LNCaP clone FGC (cell line): ENCODE measurements at regions not wholly inside any gene's neighbourhood (a gene's known extent, or its start where the extent isn't known, plus 50 kb on each side); places are given as distances from the start of the nearest gene placed in this dataset.

ENCODE experiments used
- DNase-seq: peaks from one replicate; pipeline ENCODE4 v3.0.0-alpha.2; 2011; ENCODE audit warnings: low read depth
- H3K4me3 ChIP-seq: 2 replicates; pipeline ENCODE4 v1.5.1; 2011; ENCODE audit warnings: mild to moderate bottlenecking, low read depth, low read length, control low read depth
- CTCF ChIP-seq: IDR thresholded peaks from 2 replicates; pipeline ENCODE4 v1.5.1; 2012; ENCODE audit warnings: mild to moderate bottlenecking; ENCODE audit not compliant: control insufficient read depth, insufficient read depth; ENCODE audit errors: extremely low read depth

GRCh38 chr13:109333893-109334651 lies 452.3 kb downstream of the IRS2 start:
- H3K4me3 ChIP-seq: no peak overlapping the region
- TF ChIP-seq CTCF: no peak
- DNase-seq: no peak

GRCh38 chr13:109332506-109333499 lies 453.6 kb downstream of the IRS2 start:
- DNase-seq: no peak
- TF ChIP-seq CTCF: no peak
- no peak overlapping the region for H3K4me3 ChIP-seq

GRCh38 chr13:109331898-109332297 lies 454.5 kb downstream of the IRS2 start:
- DNase-seq: no peak
- H3K4me3 ChIP-seq: no peak overlapping the region
- no peak for TF ChIP-seq CTCF

GRCh38 chr13:109331011-109331433 lies 455.4 kb downstream of the IRS2 start:
- DNase-seq: no peak
- no peak overlapping the region for H3K4me3 ChIP-seq
- no peak for TF ChIP-seq CTCF

GRCh38 chr13:109330123-109330522 lies 456.3 kb downstream of the IRS2 start:
- TF ChIP-seq CTCF: no peak
- H3K4me3 ChIP-seq: no peak overlapping the region
- no peak for DNase-seq

- DNase-seq: no peak
- TF ChIP-seq CTCF: no peak
- H3K4me3 ChIP-seq: no peak overlapping the region
Measured at GRCh38 chr13:109329175-109329574, 457.2 kb downstream of the IRS2 start.
